ENCODE measurements at regions not wholly inside any gene's neighbourhood (a gene's known extent, or its start where the extent isn't known, plus 50 kb on each side); places are given as distances from the start of the nearest gene placed in this dataset.
A peak's percentile ranks its signal among the peaks of the same experiment; 100 is the strongest.

- TF ChIP-seq TCF7L2 (IDR thresholded peaks at IDR 0.05; ENCODE audit: low read depth, low read length) (0 out of 2 replicates have a peak, but pooled peaks have one; percentile 33), NR2F6 (IDR thresholded peaks at IDR 0.05) (peak; percentile 84), NR2F6 (CRISPR knock-in tag; IDR thresholded peaks at IDR 0.05) (peak; percentile 83), DMAP1 (CRISPR knock-in tag; IDR thresholded peaks at IDR 0.05) (0 out of 2 replicates have a peak, but pooled peaks have one; percentile 60), ATF6 (CRISPR knock-in tag; conservative IDR thresholded peaks at IDR 0.05) (no peak), PCBP2 (optimal IDR thresholded peaks at IDR 0.05; ENCODE audit: low read depth, low read length, poor library complexity, severe bottlenecking) (no peak), PBX2 (CRISPR knock-in tag; IDR thresholded peaks at IDR 0.05) (peak; percentile 81), ATF1 (CRISPR knock-in tag; IDR thresholded peaks at IDR 0.05) (peak; percentile 58), NONO (IDR thresholded peaks at IDR 0.05) (no peak), NONO (CRISPR knock-in tag; conservative IDR thresholded peaks at IDR 0.05) (peak; percentile 44; the same call in 1 of the 2 replicates), ZSCAN5A (CRISPR knock-in tag; IDR thresholded peaks at IDR 0.05; ENCODE audit: borderline replicate concordance) (no peak; the same call in 1 of the 2 replicates), ONECUT2 (CRISPR knock-in tag; IDR thresholded peaks at IDR 0.05) (no peak), ZNF251 (CRISPR knock-in tag; IDR thresholded peaks at IDR 0.05) (no peak), SMAD3 (CRISPR knock-in tag; IDR thresholded peaks at IDR 0.05) (peak; percentile 74), ARID3A (IDR thresholded peaks at IDR 0.05; ENCODE audit: low read depth, low read length) (peak; percentile 64), PITX1 (CRISPR knock-in tag; IDR thresholded peaks at IDR 0.05) (peak; percentile 85), PAXIP1 (CRISPR knock-in tag; conservative IDR thresholded peaks at IDR 0.05) (peak; percentile 96), ZBTB43 (CRISPR knock-in tag; conservative IDR thresholded peaks at IDR 0.05) (0 out of 2 replicates have a peak, but pooled peaks have one; percentile 48)
Measured at GRCh38 chr18:52070291-52070756, 269.7 kb upstream of the DCC start (continued).

Measured in HepG2 (cell line).